ENCODE measurements at regions not wholly inside any gene's neighbourhood (a gene's known extent, or its start where the extent isn't known, plus 50 kb on each side); places are given as distances from the start of the nearest gene placed in this dataset.

GRCh38 chr7:130953196-130953595 lies 219.2 kb upstream of the KLF14 start:
- Mint-ChIP-seq H3K9me3 (ENCODE audit: unreplicated experiment) (no peaks in the 10 kb centered on the region), H3K4me1 (ENCODE audit: low read depth, unreplicated experiment) (no peaks in the 10 kb centered on the region), H3K27ac (ENCODE audit: unreplicated experiment) (no peak overlapping the region), H3K36me3 (ENCODE audit: insufficient read depth, unreplicated experiment) (no peaks in the 10 kb centered on the region), H3K4me3 (ENCODE audit: unreplicated experiment) (no peak overlapping the region), H3K27me3 (ENCODE audit: insufficient read depth, unreplicated experiment) (no peaks in the 10 kb centered on the region)
- intact Hi-C loops (cut with micrococcal nuclease; ENCODE audit: unreplicated experiment): no loop called here
- Histone ChIP-seq H3K4me1 (0 out of 2 replicates have a peak, but pooled peaks cover 7% of the 10 kb centered on the region), H3K27me3 (replicated peaks; ENCODE audit: control insufficient read depth, insufficient read depth, low read length) (no peaks in the 10 kb centered on the region), H3K36me3 (ENCODE audit: control insufficient read depth, insufficient read depth, low read length) (no peaks in the 10 kb centered on the region), H3K9me3 (no peaks in the 10 kb centered on the region), H3K4me3 (ENCODE audit: low read depth, low read length) (no peak overlapping the region)
- DNase-seq: no peak
- no peak for TF ChIP-seq CTCF (IDR thresholded peaks at IDR 0.05; ENCODE audit: insufficient read depth in 1 of 2, low read depth in 1 of 2, low read length in 1 of 2, severe bottlenecking in 1 of 2, unreplicated experiment in 1 of 2)
- no TSS peak for BruUV-seq (replicated peaks)
- ChIA-PET POLR2A (no interaction called here), CTCF (no interaction called here)

- Histone ChIP-seq H3K36me3 (ENCODE audit: control insufficient read depth, insufficient read depth, low read length) (no peaks in the 10 kb centered on the region), H3K4me1 (0 out of 2 replicates have a peak, but pooled peaks cover 7% of the 10 kb centered on the region), H3K9me3 (no peaks in the 10 kb centered on the region), H3K27me3 (replicated peaks; ENCODE audit: control insufficient read depth, insufficient read depth, low read length) (no peaks in the 10 kb centered on the region), H3K4me3 (ENCODE audit: low read depth, low read length) (no peak overlapping the region)
- ChIA-PET CTCF (interaction anchor here (1.7 kb wide), 1 partner anchor 58 kb away, joined by 8 read pairs; no protein-coding TSS in a partner anchor), POLR2A (no interaction called here)
- H3K9me3 Mint-ChIP-seq (ENCODE audit: unreplicated experiment): no peaks in the 10 kb centered on the region
- H3K36me3 Mint-ChIP-seq (ENCODE audit: insufficient read depth, unreplicated experiment): no peaks in the 10 kb centered on the region
- TF ChIP-seq CTCF (IDR thresholded peaks at IDR 0.05; ENCODE audit: insufficient read depth in 1 of 2, low read depth in 1 of 2, low read length in 1 of 2, severe bottlenecking in 1 of 2, unreplicated experiment in 1 of 2): no peak
- H3K27ac Mint-ChIP-seq (ENCODE audit: unreplicated experiment): no peak overlapping the region
- BruUV-seq (replicated peaks): no TSS peak
- intact Hi-C loops (cut with micrococcal nuclease; ENCODE audit: unreplicated experiment): no loop called here
- DNase-seq: no peak
- no peaks in the 10 kb centered on the region for H3K27me3 Mint-ChIP-seq (ENCODE audit: insufficient read depth, unreplicated experiment)
- no peaks in the 10 kb centered on the region for H3K4me1 Mint-ChIP-seq (ENCODE audit: low read depth, unreplicated experiment)
- no peak overlapping the region for H3K4me3 Mint-ChIP-seq (ENCODE audit: unreplicated experiment)
Observed at GRCh38 chr7:130954918-130955564, 221.0 kb upstream of the KLF14 start.

- ChIA-PET POLR2A (no interaction called here), CTCF (interaction anchor here (1.7 kb wide), 1 partner anchor 59 kb away, joined by 8 read pairs; no protein-coding TSS in a partner anchor)
- no peaks in the 10 kb centered on the region for H3K9me3 ChIP-seq
- Mint-ChIP-seq H3K9me3 (ENCODE audit: unreplicated experiment) (no peaks in the 10 kb centered on the region), H3K4me1 (ENCODE audit: low read depth, unreplicated experiment) (peaks cover 5% of the 10 kb centered on the region), H3K27ac (ENCODE audit: unreplicated experiment) (no peak overlapping the region), H3K4me3 (ENCODE audit: unreplicated experiment) (no peak overlapping the region), H3K36me3 (ENCODE audit: insufficient read depth, unreplicated experiment) (no peaks in the 10 kb centered on the region), H3K27me3 (ENCODE audit: insufficient read depth, unreplicated experiment) (no peaks in the 10 kb centered on the region)
- no peaks in the 10 kb centered on the region for H3K36me3 ChIP-seq (ENCODE audit: control insufficient read depth, insufficient read depth, low read length)
- no peak for TF ChIP-seq CTCF (IDR thresholded peaks at IDR 0.05; ENCODE audit: insufficient read depth in 1 of 2, low read depth in 1 of 2, low read length in 1 of 2, severe bottlenecking in 1 of 2, unreplicated experiment in 1 of 2)
- no peaks in the 10 kb centered on the region for H3K27me3 ChIP-seq (replicated peaks; ENCODE audit: control insufficient read depth, insufficient read depth, low read length)
- H3K4me3 ChIP-seq (ENCODE audit: low read depth, low read length): no peak overlapping the region
- no peak for DNase-seq
- intact Hi-C loops (cut with micrococcal nuclease; ENCODE audit: unreplicated experiment): no loop called here
- BruUV-seq (replicated peaks): no TSS peak
- 0 out of 2 replicates have a peak, but pooled peaks cover 7% of the 10 kb centered on the region for H3K4me1 ChIP-seq
Observed at GRCh38 chr7:130955565-130955919, 221.5 kb upstream of the KLF14 start.
